ENCODE measurements at regions not wholly inside any gene's neighbourhood (a gene's known extent, or its start where the extent isn't known, plus 50 kb on each side); places are given as distances from the start of the nearest gene placed in this dataset.

DNA sequence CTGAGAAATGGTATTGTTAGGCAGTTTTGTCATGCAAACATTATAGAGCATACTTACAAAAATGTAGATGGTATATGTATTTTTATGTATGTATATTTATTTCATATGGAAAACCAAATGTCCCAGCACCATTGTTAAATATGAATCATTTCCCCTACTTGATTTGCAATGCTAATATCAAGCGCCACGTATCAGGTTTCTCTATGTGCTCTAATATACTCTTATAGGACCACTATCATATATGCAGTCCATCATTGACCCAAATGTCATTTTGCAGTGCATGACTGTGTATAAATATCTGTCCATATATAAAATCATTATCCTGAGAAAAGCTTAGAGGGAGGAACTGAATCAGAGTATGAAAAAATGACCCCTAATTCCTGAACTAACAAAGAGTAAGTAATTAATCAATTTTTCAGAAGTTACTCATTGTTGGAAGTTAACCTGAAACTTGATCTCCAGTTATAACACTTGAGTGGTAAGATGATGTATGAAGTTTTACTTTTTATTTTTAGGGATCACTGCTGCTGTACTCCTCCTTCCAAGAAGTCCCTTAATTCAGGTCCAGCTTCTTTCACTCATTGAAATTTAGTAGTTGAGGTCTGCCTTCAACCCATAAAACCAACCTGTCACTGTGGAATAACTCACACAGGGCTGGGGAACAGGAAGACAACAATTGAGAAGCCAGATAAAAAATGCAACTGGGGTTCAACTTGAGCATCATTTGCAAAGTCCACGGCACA, 134.8 kb upstream of the LDB2 start:
- CTCF ChIA-PET: no interaction called here
- no peaks in the 10 kb centered on the region for H3K9me3 ChIP-seq (ENCODE audit: control insufficient read depth in 1 of 2, insufficient read depth in 1 of 2, low read length in 2 of 2)
- Mint-ChIP-seq H3K9me3 (no peaks in the 10 kb centered on the region), H3K36me3 (ENCODE audit: low read depth) (no peaks in the 10 kb centered on the region), H3K4me3 (no peak overlapping the region), H3K27ac (no peak overlapping the region), H3K4me1 (ENCODE audit: low read depth) (no peaks in the 10 kb centered on the region), H3K27me3 (peaks cover 14% of the 10 kb centered on the region)
- no peaks in the 10 kb centered on the region for H3K36me3 ChIP-seq (ENCODE audit: insufficient read depth, low read length)
- POLR2A ChIA-PET: no interaction called here
- H3K4me3 ChIP-seq (ENCODE audit: low read length): no peak overlapping the region
- no peak overlapping the region for H3K27ac ChIP-seq (ENCODE audit: low read depth in 1 of 2, low read length in 2 of 2)
- ATAC-seq (ENCODE audit: poor library complexity) (no peak), DNase-seq (no peak)
- no peaks in the 10 kb centered on the region for H3K4me1 ChIP-seq (ENCODE audit: insufficient read depth, low read length)
- H3K27me3 ChIP-seq (ENCODE audit: control insufficient read depth in 1 of 2, insufficient read depth in 2 of 2, low read length in 2 of 2): no peaks in the 10 kb centered on the region
- intact Hi-C loops (cut with DNase I, micrococcal nuclease): no loop called here
- TF ChIP-seq, protein P1, sequence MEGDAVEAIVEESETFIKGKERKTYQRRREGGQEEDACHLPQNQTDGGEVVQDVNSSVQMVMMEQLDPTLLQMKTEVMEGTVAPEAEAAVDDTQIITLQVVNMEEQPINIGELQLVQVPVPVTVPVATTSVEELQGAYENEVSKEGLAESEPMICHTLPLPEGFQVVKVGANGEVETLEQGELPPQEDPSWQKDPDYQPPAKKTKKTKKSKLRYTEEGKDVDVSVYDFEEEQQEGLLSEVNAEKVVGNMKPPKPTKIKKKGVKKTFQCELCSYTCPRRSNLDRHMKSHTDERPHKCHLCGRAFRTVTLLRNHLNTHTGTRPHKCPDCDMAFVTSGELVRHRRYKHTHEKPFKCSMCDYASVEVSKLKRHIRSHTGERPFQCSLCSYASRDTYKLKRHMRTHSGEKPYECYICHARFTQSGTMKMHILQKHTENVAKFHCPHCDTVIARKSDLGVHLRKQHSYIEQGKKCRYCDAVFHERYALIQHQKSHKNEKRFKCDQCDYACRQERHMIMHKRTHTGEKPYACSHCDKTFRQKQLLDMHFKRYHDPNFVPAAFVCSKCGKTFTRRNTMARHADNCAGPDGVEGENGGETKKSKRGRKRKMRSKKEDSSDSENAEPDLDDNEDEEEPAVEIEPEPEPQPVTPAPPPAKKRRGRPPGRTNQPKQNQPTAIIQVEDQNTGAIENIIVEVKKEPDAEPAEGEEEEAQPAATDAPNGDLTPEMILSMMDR (IDR thresholded peaks at IDR 0.05): no peak

DNA sequence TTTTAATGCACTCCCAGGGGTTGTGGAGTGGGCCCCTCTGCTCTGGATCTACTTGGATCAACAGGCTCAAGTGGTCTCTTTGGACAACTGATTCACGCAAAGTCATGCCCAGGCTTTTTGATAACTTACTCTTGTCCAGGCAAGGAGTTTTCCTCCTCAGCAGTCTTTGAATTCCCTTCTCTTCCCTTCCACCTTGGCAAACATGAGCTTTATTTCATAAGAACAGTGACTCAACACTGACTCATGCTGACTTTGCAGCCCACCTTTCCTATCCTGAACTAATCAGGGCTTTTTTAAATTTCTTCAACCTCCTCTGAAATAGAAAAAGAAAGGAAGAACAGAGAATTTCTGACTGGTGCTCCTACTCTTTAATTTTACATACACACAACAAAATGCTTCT, 132.1 kb upstream of the LDB2 start:
- ChIA-PET CTCF (no interaction called here), POLR2A (no interaction called here)
- no peaks in the 10 kb centered on the region for H3K36me3 Mint-ChIP-seq (ENCODE audit: low read depth)
- H3K4me1 Mint-ChIP-seq (ENCODE audit: low read depth): no peaks in the 10 kb centered on the region
- Histone ChIP-seq H3K36me3 (ENCODE audit: insufficient read depth, low read length) (no peaks in the 10 kb centered on the region), H3K4me1 (ENCODE audit: insufficient read depth, low read length) (no peaks in the 10 kb centered on the region), H3K4me3 (ENCODE audit: low read length) (no peak overlapping the region), H3K27ac (ENCODE audit: low read depth in 1 of 2, low read length in 2 of 2) (no peak overlapping the region), H3K9me3 (ENCODE audit: control insufficient read depth in 1 of 2, insufficient read depth in 1 of 2, low read length in 2 of 2) (no peaks in the 10 kb centered on the region), H3K27me3 (ENCODE audit: control insufficient read depth in 1 of 2, insufficient read depth in 2 of 2, low read length in 2 of 2) (no peaks in the 10 kb centered on the region)
- TF ChIP-seq, protein P1 (IDR thresholded peaks at IDR 0.05): no peak
- H3K27me3 Mint-ChIP-seq: peaks cover 14% of the 10 kb centered on the region
- DNase-seq (no peak), ATAC-seq (ENCODE audit: poor library complexity) (no peak)
- no peak overlapping the region for H3K27ac Mint-ChIP-seq
- intact Hi-C loops (cut with DNase I, micrococcal nuclease): no loop called here
- H3K9me3 Mint-ChIP-seq: no peaks in the 10 kb centered on the region
- H3K4me3 Mint-ChIP-seq: no peak overlapping the region

DNA sequence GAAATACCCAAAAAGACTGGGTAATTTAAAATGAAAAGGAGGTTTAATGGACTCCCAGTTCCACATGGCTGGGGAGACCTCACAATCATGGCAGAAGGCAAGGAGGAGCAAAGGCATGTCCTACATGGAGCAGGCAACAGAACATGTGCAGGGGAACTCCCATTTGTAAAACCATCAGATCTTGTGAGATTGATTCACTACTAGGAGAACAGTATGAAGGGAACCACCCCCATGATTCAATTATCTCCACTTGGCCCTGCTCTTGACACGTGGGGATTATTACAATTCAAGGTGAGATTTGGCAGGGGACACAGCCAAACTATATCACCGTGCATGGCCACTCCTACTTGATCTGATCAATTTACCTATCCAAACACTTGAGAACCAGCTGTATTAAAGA, 131.5 kb upstream of the LDB2 start:
- no peak overlapping the region for H3K4me3 Mint-ChIP-seq
- intact Hi-C loops (cut with DNase I, micrococcal nuclease): no loop called here
- Histone ChIP-seq H3K27me3 (ENCODE audit: control insufficient read depth in 1 of 2, insufficient read depth in 2 of 2, low read length in 2 of 2) (no peaks in the 10 kb centered on the region), H3K4me3 (ENCODE audit: low read length) (no peak overlapping the region), H3K27ac (ENCODE audit: low read depth in 1 of 2, low read length in 2 of 2) (no peak overlapping the region), H3K36me3 (ENCODE audit: insufficient read depth, low read length) (no peaks in the 10 kb centered on the region), H3K9me3 (ENCODE audit: control insufficient read depth in 1 of 2, insufficient read depth in 1 of 2, low read length in 2 of 2) (no peaks in the 10 kb centered on the region), H3K4me1 (ENCODE audit: insufficient read depth, low read length) (no peaks in the 10 kb centered on the region)
- ATAC-seq (ENCODE audit: poor library complexity): no peak
- no peak for DNase-seq
- H3K36me3 Mint-ChIP-seq (ENCODE audit: low read depth): no peaks in the 10 kb centered on the region
- TF ChIP-seq, protein P1 (IDR thresholded peaks at IDR 0.05): no peak
- no peaks in the 10 kb centered on the region for H3K9me3 Mint-ChIP-seq
- ChIA-PET CTCF (no interaction called here), POLR2A (no interaction called here)
- no peaks in the 10 kb centered on the region for H3K4me1 Mint-ChIP-seq (ENCODE audit: low read depth)
- H3K27ac Mint-ChIP-seq: no peak overlapping the region
- peaks cover 14% of the 10 kb centered on the region for H3K27me3 Mint-ChIP-seq

All from CD4-positive, alpha-beta T cell (primary cell).